Naive thymus-derived CD4-positive, alpha-beta T cell (primary cell): ENCODE measurements at regions not wholly inside any gene's neighbourhood (a gene's known extent, or its start where the extent isn't known, plus 50 kb on each side); places are given as distances from the start of the nearest gene placed in this dataset.

Experiments used
- ATAC-seq: fragments of 150-1000 bp; cut with Tn5 transposase; 2 replicates; pipeline ENCODE4 v1.10.0; 2021; ENCODE audit warnings: mild to moderate bottlenecking, moderate library complexity
- CTCF ChIA-PET: fragments of 350-600 bp; sonication (Branson Sonifier 250); formaldehyde crosslinking; loops from one replicate; lab custom pipeline; 2021; ENCODE audit warnings: antibody characterized with exemption; lab: Charles Lee
- POLR2A ChIA-PET: fragments of 350-600 bp; sonication (Branson Sonifier 250); formaldehyde crosslinking; loops from one replicate; lab custom pipeline; 2021; ENCODE audit warnings: antibody characterized with exemption, inconsistent platforms; lab: Charles Lee
- DNase-seq, 9 donors: peaks; one replicate each; pipeline versions ENCODE4 v3.0.0 to v3.0.0-alpha.2; 2020 to 2022; ENCODE audit warnings: mixed read lengths in 1 of 9
- H3K27ac ChIP-seq: one replicate; pipeline ENCODE4 v1.7.0; 2013; ENCODE audit warnings: mild to moderate bottlenecking, low read depth, low read length, moderate library complexity
- H3K27me3 ChIP-seq, 2 donors: one replicate each; pipeline ENCODE4 v1.7.0; 2013; ENCODE audit warnings: low read length in 2 of 2, mild to moderate bottlenecking in 2 of 2, moderate library complexity in 2 of 2; ENCODE audit not compliant: control insufficient read depth in 2 of 2, insufficient read depth in 2 of 2
- H3K36me3 ChIP-seq, 3 experiments: 1 replicate in 2 of 3; 2 replicates in 1 of 3; pipeline ENCODE4 v1.7.0; 2013; ENCODE audit warnings: low read length in 3 of 3, mild to moderate bottlenecking in 3 of 3, moderate library complexity in 1 of 3; ENCODE audit not compliant: insufficient read depth in 3 of 3, control insufficient read depth in 2 of 3
- H3K4me1 ChIP-seq, 2 donors: one replicate each; pipeline ENCODE4 v1.7.0; 2013; ENCODE audit warnings: low read length in 2 of 2, mild to moderate bottlenecking in 2 of 2, moderate library complexity in 1 of 2; ENCODE audit not compliant: control insufficient read depth in 2 of 2, insufficient read depth in 2 of 2
- H3K4me3 ChIP-seq: 2 replicates; pipeline ENCODE4 v1.7.0; 2013; ENCODE audit warnings: mild to moderate bottlenecking, low read length
- H3K9me3 ChIP-seq, 3 experiments: 1 replicate in 2 of 3; 2 replicates in 1 of 3; pipeline ENCODE4 v1.7.0; 2013; ENCODE audit warnings: low read length in 3 of 3; ENCODE audit not compliant: control insufficient read depth in 2 of 3
- H3K27ac Mint-ChIP-seq, 9 donors: one replicate each; pipeline ENCODE4 v1.8.0; 2020 to 2022; ENCODE audit warnings: mixed read lengths in 9 of 9, mild to moderate bottlenecking in 8 of 9, moderate library complexity in 5 of 9, inconsistent platforms in 2 of 9
- H3K27me3 Mint-ChIP-seq, 5 donors: one replicate each; pipeline ENCODE4 v1.8.0; 2021 to 2022; ENCODE audit warnings: mixed read lengths in 5 of 5, mild to moderate bottlenecking in 1 of 5
- H3K36me3 Mint-ChIP-seq, 5 donors: one replicate each; pipeline ENCODE4 v1.8.0; 2020 to 2022; ENCODE audit warnings: mixed read lengths in 5 of 5, mild to moderate bottlenecking in 3 of 5, inconsistent platforms in 1 of 5
- H3K4me1 Mint-ChIP-seq, 7 donors: one replicate each; pipeline ENCODE4 v1.8.0; 2020 to 2022; ENCODE audit warnings: mixed read lengths in 7 of 7, mild to moderate bottlenecking in 3 of 7, inconsistent platforms in 1 of 7
- H3K4me3 Mint-ChIP-seq, 10 donors: one replicate each; pipeline ENCODE4 v1.8.0; 2020 to 2022; ENCODE audit warnings: mild to moderate bottlenecking in 10 of 10, mixed read lengths in 10 of 10, moderate library complexity in 6 of 10, inconsistent platforms in 2 of 10
- H3K9me3 Mint-ChIP-seq, 11 donors: one replicate each; pipeline ENCODE4 v1.8.0; 2020 to 2022; ENCODE audit warnings: mixed read lengths in 11 of 11, mild to moderate bottlenecking in 4 of 11, inconsistent platforms in 1 of 11, moderate library complexity in 1 of 11
- intact Hi-C, 2 donors: fragments of 100-400 bp; cut with micrococcal nuclease; formaldehyde crosslinking; loops; one replicate each; pipeline ENCODE4 v1.15.1; 2023

DNA sequence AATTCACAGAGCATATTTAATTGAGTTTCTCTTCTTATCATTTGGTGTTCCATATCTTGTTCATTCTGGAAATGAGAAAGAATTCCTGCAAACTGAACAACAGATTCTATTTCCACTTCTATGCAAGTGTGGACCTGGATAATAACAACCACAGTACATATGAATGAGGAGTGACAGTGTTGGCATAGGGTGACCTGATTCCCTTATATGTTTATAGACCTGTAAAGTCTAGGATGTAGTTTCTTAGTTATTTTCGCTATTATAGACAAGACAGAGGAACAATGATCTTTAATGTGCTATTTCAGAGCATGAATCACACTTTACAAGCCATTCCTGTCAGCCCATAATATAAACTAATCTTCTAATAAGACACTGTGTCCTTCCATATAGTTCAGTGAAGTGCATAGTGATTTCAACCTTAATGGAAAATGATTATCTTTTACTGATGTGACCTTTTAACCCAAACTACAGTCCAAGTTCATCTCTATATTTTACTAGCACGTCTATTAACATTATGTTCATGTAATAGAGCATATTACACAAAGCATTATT lies 88.2 kb upstream of the FAM174A start:
- Histone ChIP-seq H3K27ac (no peak overlapping the region), H3K36me3 (no peaks in the 10 kb centered on the region), H3K9me3 (no peaks in the 10 kb centered on the region), H3K27me3 (no peaks in the 10 kb centered on the region), H3K4me1 (no peaks in the 10 kb centered on the region), H3K4me3 (no peak overlapping the region)
- POLR2A ChIA-PET, result no interaction called here
- CTCF ChIA-PET, result no interaction called here
- no peak for ATAC-seq
- Mint-ChIP-seq H3K36me3 (no peaks in the 10 kb centered on the region), H3K9me3 (no peaks in the 10 kb centered on the region), H3K4me3 (no peak overlapping the region), H3K27me3 (no peaks in the 10 kb centered on the region), H3K27ac (no peak overlapping the region), H3K4me1 (peaks cover 0 to 3% (median 0%) of the 10 kb centered on the region in 7 donors)
- intact Hi-C loops, result no loop called here
- DNase-seq, result no peak

- Histone ChIP-seq H3K27ac (no peak overlapping the region), H3K36me3 (no peaks in the 10 kb centered on the region), H3K9me3 (no peaks in the 10 kb centered on the region), H3K27me3 (no peaks in the 10 kb centered on the region), H3K4me3 (no peak overlapping the region), H3K4me1 (no peaks in the 10 kb centered on the region)
- Mint-ChIP-seq H3K36me3 (no peaks in the 10 kb centered on the region), H3K9me3 (no peaks in the 10 kb centered on the region), H3K4me3 (no peak overlapping the region), H3K4me1 (peaks cover 0 to 3% (median 0%) of the 10 kb centered on the region in 7 donors), H3K27ac (no peak overlapping the region), H3K27me3 (peaks cover 0 to 5% (median 0%) of the 10 kb centered on the region in 5 donors)
- no peak for DNase-seq
- CTCF ChIA-PET, result no interaction called here
- POLR2A ChIA-PET, result no interaction called here
- no peak for ATAC-seq
- intact Hi-C loops, result no loop called here
Measured at GRCh38 chr5:100444961-100445360, 90.2 kb upstream of the FAM174A start.

- no peak for ATAC-seq
- H3K27me3 ChIP-seq, result no peaks in the 10 kb centered on the region
- no peaks in the 10 kb centered on the region for H3K9me3 ChIP-seq
- no peak overlapping the region for H3K4me3 ChIP-seq
- Mint-ChIP-seq H3K36me3 (no peaks in the 10 kb centered on the region), H3K4me3 (no peak overlapping the region), H3K4me1 (no peaks in the 10 kb centered on the region), H3K9me3 (no peaks in the 10 kb centered on the region), H3K27ac (no peak overlapping the region), H3K27me3 (peaks cover 0 to 3% (median 0%) of the 10 kb centered on the region in 5 donors)
- no peaks in the 10 kb centered on the region for H3K4me1 ChIP-seq
- intact Hi-C loops, result no loop called here
- no peaks in the 10 kb centered on the region for H3K36me3 ChIP-seq
- POLR2A ChIA-PET, result no interaction called here
- CTCF ChIA-PET, result no interaction called here
- H3K27ac ChIP-seq, result no peak overlapping the region
- DNase-seq, result no peak
Measured at GRCh38 chr5:100434815-100435214, 100.4 kb upstream of the FAM174A start.

GRCh38 chr5:100432741-100433140 lies 102.4 kb upstream of the FAM174A start:
- H3K36me3 ChIP-seq, result no peaks in the 10 kb centered on the region
- no peak for ATAC-seq
- no peaks in the 10 kb centered on the region for H3K9me3 ChIP-seq
- H3K36me3 Mint-ChIP-seq, result no peaks in the 10 kb centered on the region
- no peak overlapping the region for H3K27ac ChIP-seq
- peaks cover 0 to 3% (median 0%) of the 10 kb centered on the region in 5 donors for H3K27me3 Mint-ChIP-seq
- no peak for DNase-seq
- ChIA-PET POLR2A (no interaction called here), CTCF (interaction anchor here (0.5 kb wide), 1 partner anchor 618 kb away, joined by 3 read pairs; no protein-coding TSS in a partner anchor)
- no peak overlapping the region for H3K4me3 ChIP-seq
- no peaks in the 10 kb centered on the region for H3K9me3 Mint-ChIP-seq
- H3K27ac Mint-ChIP-seq, result no peak overlapping the region
- no peaks in the 10 kb centered on the region for H3K4me1 ChIP-seq
- no peak overlapping the region for H3K4me3 Mint-ChIP-seq
- intact Hi-C loops, result loop anchor here in 1 of 2 donors (2.0 kb wide), 1 partner anchor 1544 kb away; no protein-coding TSS in a partner anchor
- H3K27me3 ChIP-seq, result no peaks in the 10 kb centered on the region
- H3K4me1 Mint-ChIP-seq, result no peaks in the 10 kb centered on the region

DNA sequence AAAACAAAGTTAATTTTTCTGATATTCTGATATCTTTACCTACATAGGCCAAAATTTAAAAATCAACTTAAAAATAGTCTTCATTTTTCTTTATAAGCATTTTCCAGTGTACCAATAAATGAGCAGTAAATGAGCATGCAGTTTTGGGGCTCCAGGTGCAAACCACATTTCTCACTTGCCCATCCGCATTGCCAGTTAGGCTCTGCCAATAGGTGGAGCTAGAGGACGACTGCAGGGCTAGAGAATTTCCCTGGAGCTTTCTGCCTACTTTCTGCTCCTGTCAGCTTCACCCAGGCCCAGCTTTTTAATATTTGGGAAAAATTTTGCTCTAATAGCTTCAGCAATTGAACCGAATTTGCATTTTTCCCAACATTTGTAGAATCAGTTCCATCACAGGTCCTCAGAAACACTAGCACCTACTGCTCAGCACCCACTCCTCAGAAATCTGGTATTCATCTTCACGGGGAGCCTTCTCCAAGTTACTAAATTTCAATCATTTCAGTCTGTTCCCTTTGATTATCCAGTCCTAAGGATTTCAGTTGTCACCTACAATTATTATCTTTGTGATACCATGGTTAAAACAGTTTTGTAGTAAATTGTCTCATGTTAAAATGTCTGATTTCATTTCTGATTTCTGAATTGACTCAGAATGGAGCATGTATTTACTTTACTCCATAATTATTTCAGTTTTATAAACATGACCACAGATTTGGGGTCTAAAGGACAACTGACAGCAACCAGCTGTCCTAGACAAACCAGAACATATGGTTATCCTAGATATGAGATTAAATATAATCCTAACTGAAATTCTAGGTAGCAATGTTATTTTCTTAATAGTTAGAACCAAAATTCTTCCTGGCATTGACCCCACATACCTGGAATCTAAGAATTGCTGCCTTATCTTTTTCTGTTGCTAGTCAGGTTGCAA lies 104.6 kb upstream of the FAM174A start:
- intact Hi-C loops, result loop anchor here (1.0 to 2.0 kb wide), 6 partner anchors 470 to 1546 kb away; no protein-coding TSS in a partner anchor

GRCh38 chr5:100424787-100425186 lies 110.4 kb upstream of the FAM174A start:
- no peaks in the 10 kb centered on the region for H3K36me3 ChIP-seq
- no peaks in the 10 kb centered on the region for H3K27me3 Mint-ChIP-seq
- no peaks in the 10 kb centered on the region for H3K4me1 Mint-ChIP-seq
- H3K4me1 ChIP-seq, result no peaks in the 10 kb centered on the region
- peaks cover 0 to 10% (median 0%) of the 10 kb centered on the region in 3 experiments for H3K9me3 ChIP-seq
- no peak overlapping the region for H3K4me3 Mint-ChIP-seq
- H3K36me3 Mint-ChIP-seq, result peaks cover 0 to 14% (median 4%) of the 10 kb centered on the region in 5 donors
- H3K27me3 ChIP-seq, result no peaks in the 10 kb centered on the region
- H3K27ac Mint-ChIP-seq, result no peak overlapping the region
- intact Hi-C loops, result no loop called here
- H3K4me3 ChIP-seq, result no peak overlapping the region
- CTCF ChIA-PET, result no interaction called here
- DNase-seq (no peak), ATAC-seq (no peak)
- POLR2A ChIA-PET, result interaction anchor here (0.7 kb wide), 1 partner anchor 627 kb away, joined by 3 read pairs; no protein-coding TSS in a partner anchor
- peaks cover 0 to 22% (median 7%) of the 10 kb centered on the region in 11 donors for H3K9me3 Mint-ChIP-seq
- no peak overlapping the region for H3K27ac ChIP-seq

More for the DNA sequence above, 104.6 kb upstream of the FAM174A start:
- Mint-ChIP-seq H3K36me3 (peaks cover 0 to 1% (median 0%) of the 10 kb centered on the region in 5 donors), H3K9me3 (peaks cover 0 to 3% (median 0%) of the 10 kb centered on the region in 11 donors), H3K27me3 (peaks cover 0 to 3% (median 0%) of the 10 kb centered on the region in 5 donors), H3K27ac (no peak overlapping the region), H3K4me3 (no peak overlapping the region), H3K4me1 (no peaks in the 10 kb centered on the region)
- ATAC-seq, result peak; percentile 55
- Histone ChIP-seq H3K4me3 (no peak overlapping the region), H3K4me1 (no peaks in the 10 kb centered on the region), H3K27me3 (no peaks in the 10 kb centered on the region), H3K36me3 (no peaks in the 10 kb centered on the region), H3K27ac (no peak overlapping the region), H3K9me3 (no peaks in the 10 kb centered on the region)
- peak in 6 of 9 donors; percentile 12 to 37 (median 28) for DNase-seq
- CTCF ChIA-PET, result interaction anchor here (0.6 kb wide), 1 partner anchor 1720 kb away, joined by 3 read pairs; no protein-coding TSS in a partner anchor
- POLR2A ChIA-PET, result no interaction called here
